ENCODE measurements at regions not wholly inside any gene's neighbourhood (a gene's known extent, or its start where the extent isn't known, plus 50 kb on each side); places are given as distances from the start of the nearest gene placed in this dataset.

GRCh38 chr2:51516667-51517066 is 484.7 kb upstream of the NRXN1 start:
- H3K4me1 Mint-ChIP-seq: no peaks in the 10 kb centered on the region

GRCh38 chr2:51511002-51511401 is 479.1 kb upstream of the NRXN1 start:
- no peaks in the 10 kb centered on the region for H3K36me3 Mint-ChIP-seq (ENCODE audit: low read depth)
- no peaks in the 10 kb centered on the region for H3K27me3 Mint-ChIP-seq (ENCODE audit: low read depth, poor library complexity)
- H3K9me3 Mint-ChIP-seq: no peaks in the 10 kb centered on the region
- no peak for DNase-seq
- H3K4me1 Mint-ChIP-seq: no peaks in the 10 kb centered on the region
- no peak overlapping the region for H3K4me3 Mint-ChIP-seq
- no peak for TF ChIP-seq CTCF (IDR thresholded peaks at IDR 0.05)
- no peak overlapping the region for H3K27ac Mint-ChIP-seq

More at GRCh38 chr2:51516667-51517066, 484.7 kb upstream of the NRXN1 start:
- Mint-ChIP-seq H3K36me3 (ENCODE audit: low read depth) (no peaks in the 10 kb centered on the region), H3K4me3 (no peak overlapping the region), H3K9me3 (no peaks in the 10 kb centered on the region), H3K27ac (no peak overlapping the region), H3K27me3 (ENCODE audit: low read depth, poor library complexity) (no peaks in the 10 kb centered on the region)
- TF ChIP-seq CTCF (IDR thresholded peaks at IDR 0.05): no peak
- no peak for DNase-seq

GRCh38 chr2:51510303-51510702 is 478.4 kb upstream of the NRXN1 start:
- H3K4me1 Mint-ChIP-seq: no peaks in the 10 kb centered on the region

GRCh38 chr2:51505533-51505932 is 473.6 kb upstream of the NRXN1 start:
- H3K27me3 Mint-ChIP-seq (ENCODE audit: low read depth, poor library complexity): no peaks in the 10 kb centered on the region
- no peak overlapping the region for H3K27ac Mint-ChIP-seq
- H3K4me3 Mint-ChIP-seq: no peak overlapping the region
- H3K36me3 Mint-ChIP-seq (ENCODE audit: low read depth): no peaks in the 10 kb centered on the region
- no peaks in the 10 kb centered on the region for H3K4me1 Mint-ChIP-seq
- H3K9me3 Mint-ChIP-seq: no peaks in the 10 kb centered on the region
- TF ChIP-seq CTCF (IDR thresholded peaks at IDR 0.05): no peak
- DNase-seq: no peak

More at GRCh38 chr2:51510303-51510702, 478.4 kb upstream of the NRXN1 start:
- DNase-seq: no peak
- TF ChIP-seq CTCF (IDR thresholded peaks at IDR 0.05): no peak
- Mint-ChIP-seq H3K27me3 (ENCODE audit: low read depth, poor library complexity) (no peaks in the 10 kb centered on the region), H3K36me3 (ENCODE audit: low read depth) (no peaks in the 10 kb centered on the region), H3K27ac (no peak overlapping the region), H3K9me3 (no peaks in the 10 kb centered on the region), H3K4me3 (no peak overlapping the region)

- no peaks in the 10 kb centered on the region for H3K36me3 Mint-ChIP-seq (ENCODE audit: low read depth)
- H3K9me3 Mint-ChIP-seq: no peaks in the 10 kb centered on the region
- no peak for TF ChIP-seq CTCF (IDR thresholded peaks at IDR 0.05)
- no peaks in the 10 kb centered on the region for H3K4me1 Mint-ChIP-seq
- no peaks in the 10 kb centered on the region for H3K27me3 Mint-ChIP-seq (ENCODE audit: low read depth, poor library complexity)
- no peak overlapping the region for H3K27ac Mint-ChIP-seq
- H3K4me3 Mint-ChIP-seq: no peak overlapping the region
- no peak for DNase-seq
These were observed 458.8 kb upstream of the NRXN1 start for GRCh38 chr2:51490576-51491234.

GRCh38 chr2:51484605-51485004 is 452.7 kb upstream of the NRXN1 start:
- Mint-ChIP-seq H3K4me3 (no peak overlapping the region), H3K27me3 (ENCODE audit: low read depth, poor library complexity) (no peaks in the 10 kb centered on the region), H3K9me3 (no peaks in the 10 kb centered on the region), H3K36me3 (ENCODE audit: low read depth) (no peaks in the 10 kb centered on the region), H3K27ac (no peak overlapping the region), H3K4me1 (no peaks in the 10 kb centered on the region)
- no peak for DNase-seq
- no peak for TF ChIP-seq CTCF (IDR thresholded peaks at IDR 0.05)
